IMR-90 (cell line): ENCODE measurements at regions not wholly inside any gene's neighbourhood (a gene's known extent, or its start where the extent isn't known, plus 50 kb on each side); places are given as distances from the start of the nearest gene placed in this dataset.

Experiments used
- CEBPB ChIP-seq: IDR thresholded peaks from 2 replicates; pipeline ENCODE4 v1.6.1; 2012; ENCODE audit warnings: low read depth, low read length, improper control_type of control experiment
- CTCF ChIP-seq: conservative IDR thresholded peaks from 2 replicates; pipeline ENCODE4 v1.5.1; 2012; ENCODE audit warnings: mild to moderate bottlenecking, low read depth, low read length, improper control_type of control experiment
- FOS ChIP-seq: fragments of 150-350 bp; IDR thresholded peaks from 2 replicates; pipeline ENCODE4 v1.6.1; 2016; ENCODE audit warnings: low read depth, low read length
- MAFK ChIP-seq: IDR thresholded peaks from 2 replicates; pipeline ENCODE4 v1.6.1; 2012; ENCODE audit warnings: low read depth, low read length, improper control_type of control experiment
- MAZ ChIP-seq: IDR thresholded peaks from 2 replicates; pipeline ENCODE4 v1.6.1; 2012; ENCODE audit warnings: low read depth, mild to moderate bottlenecking, low read length, improper control_type of control experiment, moderate library complexity, borderline replicate concordance
- MXI1 ChIP-seq: IDR thresholded peaks from 2 replicates; pipeline ENCODE4 v1.6.1; 2012; ENCODE audit warnings: low read depth, mild to moderate bottlenecking, low read length, moderate library complexity, borderline replicate concordance
- POLR2A ChIP-seq: IDR thresholded peaks from 2 replicates; pipeline ENCODE4 v1.6.1; 2012; ENCODE audit warnings: mild to moderate bottlenecking, low read depth, low read length
- RAD21 ChIP-seq: IDR thresholded peaks from 2 replicates; pipeline ENCODE4 v1.6.1; 2012; ENCODE audit warnings: low read length, improper control_type of control experiment
- RCOR1 ChIP-seq: IDR thresholded peaks from 2 replicates; pipeline ENCODE4 v1.6.1; 2012; ENCODE audit warnings: mild to moderate bottlenecking, low read length, improper control_type of control experiment; ENCODE audit not compliant: insufficient replicate concordance
- RFX5 ChIP-seq: IDR thresholded peaks from 2 replicates; pipeline ENCODE4 v1.8.0; 2012; ENCODE audit warnings: low read depth, mild to moderate bottlenecking, low read length, moderate library complexity
- SMC3 ChIP-seq: fragments of 150-350 bp; IDR thresholded peaks from 2 replicates; pipeline ENCODE4 v1.6.1; 2016; ENCODE audit warnings: low read depth, mild to moderate bottlenecking, antibody characterized with exemption, low read length, moderate library complexity
- TF ChIP-seq, protein P1 (sequence below): fragments of 150-350 bp; IDR thresholded peaks from 2 replicates; pipeline ENCODE4 v1.6.1; 2017; ENCODE audit warnings: mild to moderate bottlenecking, antibody characterized with exemption, low read length, low read depth

- no peak for TF ChIP-seq POLR2A
- TF ChIP-seq CTCF: no peak
- TF ChIP-seq CEBPB: no peak
- TF ChIP-seq RAD21: no peak
- no peak for TF ChIP-seq MAZ
- no peak for TF ChIP-seq MAFK
- TF ChIP-seq FOS: no peak
- TF ChIP-seq, protein P1, sequence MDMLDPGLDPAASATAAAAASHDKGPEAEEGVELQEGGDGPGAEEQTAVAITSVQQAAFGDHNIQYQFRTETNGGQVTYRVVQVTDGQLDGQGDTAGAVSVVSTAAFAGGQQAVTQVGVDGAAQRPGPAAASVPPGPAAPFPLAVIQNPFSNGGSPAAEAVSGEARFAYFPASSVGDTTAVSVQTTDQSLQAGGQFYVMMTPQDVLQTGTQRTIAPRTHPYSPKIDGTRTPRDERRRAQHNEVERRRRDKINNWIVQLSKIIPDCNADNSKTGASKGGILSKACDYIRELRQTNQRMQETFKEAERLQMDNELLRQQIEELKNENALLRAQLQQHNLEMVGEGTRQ: no peak
- no peak for TF ChIP-seq RFX5
- TF ChIP-seq RCOR1: no peak
- TF ChIP-seq MXI1: no peak
- no peak for TF ChIP-seq SMC3
These were observed 475.9 kb downstream of the SLC16A7 start for GRCh38 chr12:60071759-60072191.
